A673 (cell line): ENCODE measurements at regions not wholly inside any gene's neighbourhood (a gene's known extent, or its start where the extent isn't known, plus 50 kb on each side); places are given as distances from the start of the nearest gene placed in this dataset.

Source experiments
- BruUV-seq: library from RNA; stranded (reverse); fragments of 400-500 nt; replicated peaks from 2 replicates; lab custom pipeline; 2021; lab: Mats Ljungman, UMichigan
- CTCF ChIA-PET: fragments of 300-600 bp; sonication (Branson Sonifier 250); formaldehyde crosslinking; loops from one replicate; lab custom pipeline; 2022; ENCODE audit warnings: antibody characterized with exemption; lab: Charles Lee
- POLR2A ChIA-PET: fragments of 300-600 bp; sonication (Branson Sonifier 250); formaldehyde crosslinking; loops from one replicate; lab custom pipeline; 2022; ENCODE audit warnings: antibody characterized with exemption; ENCODE audit not compliant: low non-redundant PET; lab: Charles Lee
- DNase-seq: peaks from one replicate; pipeline ENCODE4 v3.0.0-alpha.2; 2015; ENCODE audit warnings: low spot score
- H3K27ac ChIP-seq: fragments of 200-600 bp; sonication (generic); 2 replicates; pipeline ENCODE4 v1.5.1; 2016; ENCODE audit warnings: mixed run types, low read depth, mild to moderate bottlenecking, mixed read lengths, antibody characterized with exemption, low read length; ENCODE audit not compliant: poor library complexity, severe bottlenecking
- H3K27me3 ChIP-seq: fragments of 200-600 bp; sonication (generic); replicated peaks from 2 replicates; pipeline ENCODE4 v1.6.1; 2017; ENCODE audit warnings: mixed run types, low read depth, mild to moderate bottlenecking, mixed read lengths, antibody characterized with exemption, low read length; ENCODE audit not compliant: insufficient read depth, poor library complexity
- H3K36me3 ChIP-seq: fragments of 200-600 bp; sonication (generic); 2 replicates; pipeline ENCODE4 v1.6.1; 2016; ENCODE audit warnings: mixed run types, mild to moderate bottlenecking, mixed read lengths, antibody characterized with exemption, low read length; ENCODE audit not compliant: insufficient read depth, poor library complexity, severe bottlenecking
- H3K4me1 ChIP-seq: fragments of 200-600 bp; sonication (generic); 2 replicates; pipeline ENCODE4 v1.6.1; 2017; ENCODE audit warnings: mixed run types, mild to moderate bottlenecking, mixed read lengths, antibody characterized with exemption, low read length; ENCODE audit not compliant: insufficient read depth, poor library complexity, severe bottlenecking
- H3K4me3 ChIP-seq: fragments of 200-600 bp; sonication (generic); 2 replicates; pipeline ENCODE4 v1.5.1; 2016; ENCODE audit warnings: low read depth, mixed run types, mild to moderate bottlenecking, mixed read lengths, low read length; ENCODE audit not compliant: poor library complexity, severe bottlenecking
- H3K9me3 ChIP-seq: fragments of 200-600 bp; sonication (generic); 2 replicates; pipeline ENCODE4 v1.6.1; 2016; ENCODE audit warnings: mixed run types, low read depth, mild to moderate bottlenecking, mixed read lengths, antibody characterized with exemption, low read length; ENCODE audit not compliant: poor library complexity, severe bottlenecking
- EZH2 ChIP-seq: fragments of 200-600 bp; sonication (generic); IDR thresholded peaks from 2 replicates; pipeline ENCODE4 v1.6.1; 2017; ENCODE audit warnings: borderline replicate concordance, low read depth, mild to moderate bottlenecking, mixed read lengths, antibody characterized with exemption, low read length; ENCODE audit not compliant: poor library complexity, severe bottlenecking
- intact Hi-C: fragments of 100-400 bp; cut with micrococcal nuclease; formaldehyde crosslinking; loops from one replicate; pipeline ENCODE4 v1.10.0; 2022; ENCODE audit not compliant: unreplicated experiment
- TF ChIP-seq, protein P1 (sequence below): fragments of 300-800, 200-600 bp; sonication (generic); conservative IDR thresholded peaks from 2 replicates; pipeline ENCODE4 v1.5.1; 2017; ENCODE audit warnings: low read depth, mild to moderate bottlenecking, antibody characterized with exemption, low read length, moderate library complexity, mixed read lengths

- TF ChIP-seq, protein P1, sequence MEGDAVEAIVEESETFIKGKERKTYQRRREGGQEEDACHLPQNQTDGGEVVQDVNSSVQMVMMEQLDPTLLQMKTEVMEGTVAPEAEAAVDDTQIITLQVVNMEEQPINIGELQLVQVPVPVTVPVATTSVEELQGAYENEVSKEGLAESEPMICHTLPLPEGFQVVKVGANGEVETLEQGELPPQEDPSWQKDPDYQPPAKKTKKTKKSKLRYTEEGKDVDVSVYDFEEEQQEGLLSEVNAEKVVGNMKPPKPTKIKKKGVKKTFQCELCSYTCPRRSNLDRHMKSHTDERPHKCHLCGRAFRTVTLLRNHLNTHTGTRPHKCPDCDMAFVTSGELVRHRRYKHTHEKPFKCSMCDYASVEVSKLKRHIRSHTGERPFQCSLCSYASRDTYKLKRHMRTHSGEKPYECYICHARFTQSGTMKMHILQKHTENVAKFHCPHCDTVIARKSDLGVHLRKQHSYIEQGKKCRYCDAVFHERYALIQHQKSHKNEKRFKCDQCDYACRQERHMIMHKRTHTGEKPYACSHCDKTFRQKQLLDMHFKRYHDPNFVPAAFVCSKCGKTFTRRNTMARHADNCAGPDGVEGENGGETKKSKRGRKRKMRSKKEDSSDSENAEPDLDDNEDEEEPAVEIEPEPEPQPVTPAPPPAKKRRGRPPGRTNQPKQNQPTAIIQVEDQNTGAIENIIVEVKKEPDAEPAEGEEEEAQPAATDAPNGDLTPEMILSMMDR, result no peak
- no peak for TF ChIP-seq EZH2
- no TSS peak for BruUV-seq
- POLR2A ChIA-PET, result no interaction called here
- Histone ChIP-seq H3K27me3 (no peaks in the 10 kb centered on the region), H3K4me1 (no peaks in the 10 kb centered on the region), H3K36me3 (no peaks in the 10 kb centered on the region), H3K27ac (no peak overlapping the region), H3K9me3 (no peaks in the 10 kb centered on the region), H3K4me3 (no peak overlapping the region)
- no peak for DNase-seq
- intact Hi-C loops, result no loop called here
- CTCF ChIA-PET, result no interaction called here
Measured at GRCh38 chr16:79278506-79278905, 322.0 kb downstream of the MAF start.

DNA sequence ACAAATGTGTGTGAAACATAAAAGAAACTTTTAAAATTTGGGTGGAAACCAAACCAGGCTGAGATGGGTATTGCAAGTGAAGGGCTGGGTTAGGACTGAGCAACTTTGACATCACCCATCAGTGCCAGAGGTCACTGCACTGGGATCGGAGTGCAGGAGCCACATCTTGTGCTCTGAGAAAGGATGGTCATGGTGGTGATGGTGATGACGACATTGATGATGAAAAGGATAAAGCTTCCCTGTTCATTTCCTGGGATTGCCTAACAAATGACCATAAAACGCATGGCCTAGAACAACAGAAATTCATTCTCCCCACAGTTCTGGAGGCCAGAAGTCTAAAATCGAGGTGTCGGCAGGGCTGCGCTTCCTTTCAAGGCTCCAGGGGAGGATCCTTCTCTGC, 324.0 kb downstream of the MAF start:
- no peaks in the 10 kb centered on the region for H3K36me3 ChIP-seq
- BruUV-seq, result no TSS peak
- TF ChIP-seq, protein P1, result no peak
- no peak for TF ChIP-seq EZH2
- DNase-seq, result no peak
- ChIA-PET CTCF (no interaction called here), POLR2A (no interaction called here)
- H3K9me3 ChIP-seq, result no peaks in the 10 kb centered on the region
- H3K27me3 ChIP-seq, result no peaks in the 10 kb centered on the region
- H3K27ac ChIP-seq, result no peak overlapping the region
- intact Hi-C loops, result no loop called here
- no peak overlapping the region for H3K4me3 ChIP-seq
- no peaks in the 10 kb centered on the region for H3K4me1 ChIP-seq

- TF ChIP-seq, protein P1, result no peak
- no peak for TF ChIP-seq EZH2
- no TSS peak for BruUV-seq
- intact Hi-C loops, result no loop called here
- CTCF ChIA-PET, result interaction anchor here (0.7 kb wide), 1 partner anchor 14 kb away, joined by 11 read pairs; no protein-coding TSS in a partner anchor
- no peaks in the 10 kb centered on the region for H3K4me1 ChIP-seq
- no peaks in the 10 kb centered on the region for H3K36me3 ChIP-seq
- DNase-seq, result no peak
- no peak overlapping the region for H3K27ac ChIP-seq
- no peak overlapping the region for H3K4me3 ChIP-seq
- POLR2A ChIA-PET, result no interaction called here
- H3K27me3 ChIP-seq, result no peaks in the 10 kb centered on the region
- no peaks in the 10 kb centered on the region for H3K9me3 ChIP-seq
Measured at GRCh38 chr16:79274264-79274663, 326.3 kb downstream of the MAF start.
